ENCODE measurements at regions not wholly inside any gene's neighbourhood (a gene's known extent, or its start where the extent isn't known, plus 50 kb on each side); places are given as distances from the start of the nearest gene placed in this dataset.

GRCh38 chr9:28120626-28121025, 547.3 kb upstream of the C9orf72 start:
- 16% methylated on average over 3 of the region's 3 CpGs for WGBS
- Histone ChIP-seq H3K4me3 (no peak overlapping the region), H3K4me1 (replicated peaks) (no peaks in the 10 kb centered on the region), H3K9me3 (no peaks in the 10 kb centered on the region), H3K27me3 (replicated peaks; ENCODE audit: insufficient read depth) (no peaks in the 10 kb centered on the region), H3K36me3 (no peaks in the 10 kb centered on the region), H3K27ac (no peak overlapping the region)
- intact Hi-C loops (cut with DNase I), result no loop called here
- TF ChIP-seq POLR2AphosphoS5 (IDR thresholded peaks at IDR 0.05), result no peak
- no peak for TF ChIP-seq POLR2A (IDR thresholded peaks at IDR 0.05)
- TF ChIP-seq CTCF (IDR thresholded peaks at IDR 0.05), result no peak
- DNase-seq (ENCODE audit: low spot score), result no peak

GRCh38 chr9:28121366-28121765, 548.1 kb upstream of the C9orf72 start:
- Histone ChIP-seq H3K27me3 (replicated peaks; ENCODE audit: insufficient read depth) (no peaks in the 10 kb centered on the region), H3K4me1 (replicated peaks) (no peaks in the 10 kb centered on the region), H3K4me3 (no peak overlapping the region), H3K36me3 (no peaks in the 10 kb centered on the region), H3K9me3 (no peaks in the 10 kb centered on the region), H3K27ac (no peak overlapping the region)
- TF ChIP-seq POLR2AphosphoS5 (IDR thresholded peaks at IDR 0.05) (no peak), POLR2A (IDR thresholded peaks at IDR 0.05) (no peak), CTCF (IDR thresholded peaks at IDR 0.05) (no peak)
- DNase-seq (ENCODE audit: low spot score), result no peak
- 21% methylated on average over 3 of the region's 3 CpGs for WGBS
- intact Hi-C loops (cut with DNase I), result no loop called here

GRCh38 chr9:28124917-28125316, 551.6 kb upstream of the C9orf72 start:
- no peak for DNase-seq (ENCODE audit: low spot score)
- TF ChIP-seq CTCF (IDR thresholded peaks at IDR 0.05) (no peak), POLR2AphosphoS5 (IDR thresholded peaks at IDR 0.05) (no peak), POLR2A (IDR thresholded peaks at IDR 0.05) (no peak)
- Histone ChIP-seq H3K27ac (no peak overlapping the region), H3K9me3 (no peaks in the 10 kb centered on the region), H3K36me3 (no peaks in the 10 kb centered on the region), H3K27me3 (replicated peaks; ENCODE audit: insufficient read depth) (no peaks in the 10 kb centered on the region), H3K4me3 (no peak overlapping the region), H3K4me1 (replicated peaks) (no peaks in the 10 kb centered on the region)
- intact Hi-C loops (cut with DNase I), result no loop called here

- Histone ChIP-seq H3K36me3 (no peaks in the 10 kb centered on the region), H3K9me3 (no peaks in the 10 kb centered on the region), H3K27me3 (replicated peaks; ENCODE audit: insufficient read depth) (no peaks in the 10 kb centered on the region), H3K4me1 (replicated peaks) (no peaks in the 10 kb centered on the region), H3K27ac (no peak overlapping the region), H3K4me3 (no peak overlapping the region)
- TF ChIP-seq POLR2A (IDR thresholded peaks at IDR 0.05) (no peak), POLR2AphosphoS5 (IDR thresholded peaks at IDR 0.05) (no peak)
- intact Hi-C loops (cut with DNase I), result no loop called here
- no peak for DNase-seq (ENCODE audit: low spot score)
- 25% methylated on average over 3 of the region's 3 CpGs for WGBS
Observed at GRCh38 chr9:28127101-28127500, 553.8 kb upstream of the C9orf72 start.

- no peaks in the 10 kb centered on the region for H3K9me3 ChIP-seq
- no peaks in the 10 kb centered on the region for H3K4me1 ChIP-seq (replicated peaks)
- TF ChIP-seq POLR2A (IDR thresholded peaks at IDR 0.05), result no peak
- TF ChIP-seq CTCF (IDR thresholded peaks at IDR 0.05), result no peak
- no peak for TF ChIP-seq POLR2AphosphoS5 (IDR thresholded peaks at IDR 0.05)
- intact Hi-C loops (cut with DNase I), result no loop called here
- no peak overlapping the region for H3K4me3 ChIP-seq
- no peak for DNase-seq (ENCODE audit: low spot score)
- no peaks in the 10 kb centered on the region for H3K27me3 ChIP-seq (replicated peaks; ENCODE audit: insufficient read depth)
- H3K27ac ChIP-seq, result no peak overlapping the region
- WGBS, result 31% methylated on average over 8 of the region's 8 CpGs
- no peaks in the 10 kb centered on the region for H3K36me3 ChIP-seq
Observed at GRCh38 chr9:28134446-28134976, 561.2 kb upstream of the C9orf72 start.

Measured in prostate gland (tissue), 2 donors.